Activated CD8-positive, alpha-beta memory T cell treated with anti-CD3 and anti-CD28 coated beads, Interleukin-2, amount 50 U/mL, for 24 hours (primary cell): ENCODE measurements at regions not wholly inside any gene's neighbourhood (a gene's known extent, or its start where the extent isn't known, plus 50 kb on each side); places are given as distances from the start of the nearest gene placed in this dataset.

Experiments
- DNase-seq: peaks from one replicate; pipeline ENCODE4 v3.0.0-alpha.2; 2020; ENCODE audit errors: extremely low read depth

DNA sequence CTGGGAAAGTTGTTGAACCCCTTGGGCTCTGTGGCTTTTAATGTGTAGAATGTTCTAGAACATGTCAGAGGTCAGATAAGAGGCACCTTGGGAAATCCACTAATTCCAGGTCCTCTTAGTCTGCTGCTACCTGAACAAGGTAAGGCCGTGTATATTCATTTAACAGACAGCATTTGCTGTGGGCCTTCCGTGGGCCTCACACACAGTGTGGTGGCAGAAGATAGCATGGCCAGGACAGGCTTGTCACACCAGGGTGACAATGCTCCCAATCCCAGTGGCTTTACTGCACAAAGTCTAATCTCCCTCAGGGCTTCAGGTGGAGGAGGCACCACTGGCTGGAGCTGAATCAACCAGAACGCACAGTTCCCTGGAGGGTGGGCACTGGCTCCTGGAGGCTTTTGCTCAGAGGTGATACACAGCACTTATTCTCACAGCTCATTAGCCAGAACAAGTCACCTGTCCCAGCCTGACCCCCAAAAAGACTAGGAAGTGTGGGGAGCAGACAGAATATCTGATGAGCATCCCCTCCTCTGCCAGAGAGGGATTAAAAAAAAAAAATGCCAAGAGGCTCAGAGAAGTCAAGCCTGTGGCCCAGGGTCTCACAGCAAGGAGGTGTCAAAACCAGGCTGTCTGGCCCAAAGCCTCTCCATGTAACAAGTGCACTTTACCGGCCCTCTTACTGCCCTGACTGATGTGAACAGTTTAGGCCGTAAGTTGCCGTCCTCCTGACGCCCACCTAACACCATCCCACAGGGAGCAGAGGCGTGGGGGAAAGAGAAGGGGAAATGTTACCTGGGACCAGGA, 216.9 kb upstream of the RAB6C start:
- DNase-seq = no peak

DNA sequence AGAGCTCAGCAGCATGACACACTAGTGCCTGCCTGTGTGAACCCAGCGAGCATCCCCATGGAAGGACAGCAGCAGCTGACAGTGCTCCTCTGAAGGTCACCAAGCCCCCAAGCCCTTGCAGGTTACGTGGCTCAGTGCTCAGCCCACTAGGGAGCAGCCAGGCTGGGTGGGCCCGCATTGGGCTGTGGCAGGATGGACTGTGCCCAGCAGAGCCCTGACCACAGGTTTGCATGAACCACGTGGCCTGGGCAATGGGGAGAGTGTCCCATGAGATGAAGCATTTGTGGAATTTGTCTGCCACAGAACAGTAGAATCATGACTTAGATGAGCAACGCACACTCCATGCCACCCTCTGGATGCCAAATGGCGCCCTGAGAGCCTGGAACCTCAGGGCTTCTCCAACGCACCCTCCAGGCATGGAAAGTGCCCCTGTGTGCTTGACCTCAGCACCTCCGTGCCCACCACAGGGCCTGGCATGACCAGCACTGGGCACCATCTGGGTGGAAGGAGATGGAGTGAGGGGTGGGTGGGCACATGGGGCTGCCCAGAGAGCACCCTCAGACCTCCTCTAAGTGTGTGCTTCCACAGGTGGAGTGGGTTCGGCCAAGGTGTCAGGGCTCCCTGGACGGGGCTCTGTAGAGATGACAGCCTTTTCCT, 216.1 kb upstream of the RAB6C start:
- no peak for DNase-seq

DNA sequence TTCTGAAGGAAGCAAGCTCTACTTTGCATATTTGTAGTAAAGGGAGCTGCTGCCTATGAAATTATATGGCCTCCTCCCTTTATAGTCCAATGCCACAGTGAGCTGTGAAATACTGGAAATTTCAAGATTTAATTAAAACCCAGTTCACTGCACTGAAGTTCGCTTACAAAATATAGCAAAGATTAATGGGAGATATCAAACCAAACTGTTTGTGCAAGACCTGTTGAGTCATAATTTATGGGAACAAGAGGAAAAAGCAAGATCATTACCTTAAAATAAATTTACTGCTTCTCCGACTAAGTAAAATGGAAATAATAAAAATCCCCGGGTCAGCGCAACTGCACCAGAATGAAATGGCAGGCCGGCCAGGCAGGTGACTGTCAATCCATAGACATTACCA, 215.5 kb upstream of the RAB6C start:
- no peak for DNase-seq

DNA sequence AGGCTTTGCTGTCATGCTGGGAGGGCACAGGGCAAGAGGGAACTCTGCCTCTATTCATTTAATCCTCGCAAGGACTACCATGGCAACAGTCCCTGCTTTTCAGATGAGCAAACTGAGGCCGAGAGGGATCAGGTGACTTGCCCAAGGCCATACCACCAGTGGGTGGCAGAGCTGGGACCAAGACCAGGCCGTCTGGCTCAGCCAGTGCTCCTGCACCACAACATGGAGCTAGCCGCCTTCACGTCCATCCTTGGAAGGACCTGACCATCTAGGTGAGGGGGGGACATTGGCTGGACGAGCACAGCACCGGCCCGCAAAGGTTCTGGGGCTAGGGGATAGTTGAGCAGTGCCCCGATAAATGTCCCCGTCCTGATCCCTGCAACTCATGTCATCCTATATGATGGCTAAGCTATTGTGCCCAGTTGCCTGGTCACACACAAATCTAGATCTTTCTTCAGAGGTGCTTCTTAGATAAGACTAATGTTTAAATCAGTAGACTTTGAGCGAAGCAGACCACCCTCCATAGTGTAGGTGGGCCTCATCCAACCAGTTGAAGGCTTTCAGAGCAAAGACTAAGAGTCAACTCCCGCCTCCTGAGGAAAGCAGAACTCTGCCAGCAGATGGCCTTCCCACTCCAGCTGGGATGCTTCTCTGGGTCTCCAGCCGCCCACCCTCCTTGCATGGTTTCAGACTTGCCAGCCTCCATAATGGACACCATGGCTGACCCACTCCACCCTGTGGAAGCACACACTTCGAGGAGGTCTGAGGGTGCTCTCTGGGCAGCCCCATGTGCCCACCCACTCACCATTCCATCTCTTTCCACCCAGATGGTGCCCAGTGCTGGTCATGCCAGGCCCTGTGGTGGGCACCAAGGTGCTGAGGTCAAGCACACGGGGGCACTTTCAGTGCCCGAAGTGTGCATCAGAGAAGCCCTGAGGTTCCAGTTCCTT, 214.8 kb upstream of the RAB6C start:
- no peak for DNase-seq

DNA sequence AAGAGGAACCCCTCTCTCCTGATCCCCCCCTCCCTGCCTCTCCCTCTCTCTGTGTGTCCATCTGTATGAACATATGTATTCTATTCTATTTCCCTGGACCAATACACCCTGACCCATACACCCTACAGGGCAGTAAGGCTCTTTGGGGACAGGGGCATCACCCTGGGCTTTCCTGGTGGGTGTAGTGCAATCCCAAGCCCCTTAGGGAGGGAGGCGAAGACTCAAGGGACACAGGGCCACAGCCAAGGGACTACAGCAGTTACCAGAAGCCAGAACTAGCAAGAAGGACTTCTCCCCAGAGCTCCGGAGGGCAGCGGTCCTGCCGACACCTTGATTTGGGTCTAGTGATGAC, 214.2 kb upstream of the RAB6C start:
- no peak for DNase-seq

DNA sequence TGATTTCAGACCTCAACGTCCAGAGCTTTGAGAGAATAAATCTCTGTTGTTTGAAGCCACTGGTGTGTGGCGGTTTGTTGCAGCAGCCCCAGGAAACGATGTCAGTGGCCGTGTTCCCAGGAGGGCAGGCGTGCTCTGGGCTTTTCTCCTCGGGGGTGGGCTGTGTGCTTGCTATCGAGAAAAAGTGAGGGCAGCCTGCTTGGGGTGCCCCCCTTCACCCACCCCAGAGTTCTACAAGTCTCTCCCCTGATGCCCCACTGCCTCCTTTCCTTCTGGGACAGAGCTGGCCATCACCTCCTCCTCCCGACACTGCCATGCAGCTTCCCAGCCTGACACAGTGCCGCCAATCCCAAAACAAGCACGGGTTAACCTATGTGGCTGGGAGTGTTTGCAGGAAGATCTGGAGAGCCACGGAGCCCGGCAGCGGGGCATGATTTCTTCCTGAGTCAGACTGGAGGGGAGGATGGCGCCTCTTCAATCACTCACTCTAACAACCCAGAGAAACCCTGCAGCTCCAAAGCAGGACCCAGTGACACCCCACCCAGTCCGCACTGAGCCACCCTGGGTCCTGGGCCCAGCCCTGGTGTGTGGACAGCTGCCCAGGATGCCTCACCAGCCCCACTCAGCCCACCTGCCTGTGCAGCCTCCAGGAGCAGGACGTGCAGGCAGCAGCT, 213.7 kb upstream of the RAB6C start:
- no peak for DNase-seq

DNA sequence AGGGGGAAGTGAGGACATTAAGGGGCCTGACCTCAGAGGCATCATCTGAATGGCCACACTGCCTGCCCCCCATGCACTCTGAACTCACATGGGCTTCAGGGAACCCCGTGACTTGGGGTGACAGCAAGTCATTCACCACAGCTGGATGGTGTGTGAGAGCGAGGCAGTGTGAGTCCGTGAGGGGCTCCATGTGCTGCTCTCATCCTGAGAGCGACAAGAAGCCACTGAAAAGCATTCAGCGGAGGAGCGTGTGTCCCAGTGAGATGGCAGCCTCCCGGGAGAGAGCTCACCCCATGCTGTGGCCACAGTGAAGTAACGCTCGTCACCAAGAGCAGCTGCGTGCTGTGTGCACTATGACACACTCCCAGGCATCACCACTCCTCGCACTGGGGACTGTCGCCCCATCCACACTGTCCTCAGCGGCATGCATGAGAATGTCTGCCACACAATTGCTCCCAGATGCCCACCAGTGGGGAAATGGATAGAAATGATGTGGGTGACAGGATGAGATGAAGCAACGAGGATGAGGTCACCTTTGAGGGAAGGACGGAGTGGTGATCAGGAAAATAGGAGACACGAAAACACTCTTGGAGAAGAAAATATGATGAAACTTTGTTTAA, 213.0 kb upstream of the RAB6C start:
- DNase-seq = no peak

DNA sequence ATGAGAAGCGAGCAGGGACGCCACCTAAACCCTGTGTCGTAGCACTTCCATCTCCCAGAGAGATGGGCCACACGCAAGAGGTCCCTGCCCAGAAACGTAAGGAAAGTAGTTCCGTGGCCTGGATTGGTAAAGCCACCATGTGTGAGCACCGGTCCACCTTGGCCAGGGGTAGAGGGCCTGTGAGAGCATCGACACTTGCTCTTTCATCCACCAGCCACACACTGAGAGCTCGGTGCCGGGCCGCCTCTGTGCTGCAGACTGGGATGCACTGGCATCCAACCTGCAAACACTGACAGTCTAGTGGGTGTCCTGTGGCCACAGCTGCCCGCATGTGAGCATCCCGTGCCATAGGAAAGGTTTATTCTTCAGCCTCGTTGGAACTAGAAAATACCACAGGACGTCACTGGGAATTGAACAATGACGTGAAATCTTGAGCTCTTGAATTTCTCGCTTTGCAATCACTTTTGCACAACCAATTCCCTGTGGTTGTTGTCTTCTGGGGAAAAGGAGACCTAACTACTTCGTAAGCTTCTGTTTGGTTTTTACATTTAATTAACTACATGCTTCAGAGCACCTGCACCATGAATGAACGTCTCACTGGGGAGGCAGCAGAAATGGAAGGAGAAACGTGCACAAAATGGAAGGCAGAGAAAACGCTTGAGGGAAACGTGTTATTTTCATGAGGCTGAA, 212.0 kb upstream of the RAB6C start:
- DNase-seq = no peak

DNA sequence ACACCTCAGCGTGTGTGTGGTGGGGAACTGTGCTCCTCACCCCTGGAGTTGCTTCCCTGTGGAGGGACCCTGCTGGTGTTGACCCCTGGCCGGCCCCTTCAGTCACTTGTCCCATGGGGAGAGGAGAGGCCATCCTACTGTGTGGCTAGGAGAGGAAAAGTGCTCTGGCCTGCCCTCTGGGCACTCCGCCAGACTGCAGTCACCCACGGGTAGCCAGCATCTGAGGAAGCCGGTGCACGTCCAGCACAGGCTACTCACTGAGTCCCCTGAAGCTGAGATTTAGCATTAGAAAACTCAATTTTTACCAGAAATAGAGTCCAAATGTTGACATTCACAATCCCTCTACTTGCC, 211.5 kb upstream of the RAB6C start:
- DNase-seq = no peak

DNA sequence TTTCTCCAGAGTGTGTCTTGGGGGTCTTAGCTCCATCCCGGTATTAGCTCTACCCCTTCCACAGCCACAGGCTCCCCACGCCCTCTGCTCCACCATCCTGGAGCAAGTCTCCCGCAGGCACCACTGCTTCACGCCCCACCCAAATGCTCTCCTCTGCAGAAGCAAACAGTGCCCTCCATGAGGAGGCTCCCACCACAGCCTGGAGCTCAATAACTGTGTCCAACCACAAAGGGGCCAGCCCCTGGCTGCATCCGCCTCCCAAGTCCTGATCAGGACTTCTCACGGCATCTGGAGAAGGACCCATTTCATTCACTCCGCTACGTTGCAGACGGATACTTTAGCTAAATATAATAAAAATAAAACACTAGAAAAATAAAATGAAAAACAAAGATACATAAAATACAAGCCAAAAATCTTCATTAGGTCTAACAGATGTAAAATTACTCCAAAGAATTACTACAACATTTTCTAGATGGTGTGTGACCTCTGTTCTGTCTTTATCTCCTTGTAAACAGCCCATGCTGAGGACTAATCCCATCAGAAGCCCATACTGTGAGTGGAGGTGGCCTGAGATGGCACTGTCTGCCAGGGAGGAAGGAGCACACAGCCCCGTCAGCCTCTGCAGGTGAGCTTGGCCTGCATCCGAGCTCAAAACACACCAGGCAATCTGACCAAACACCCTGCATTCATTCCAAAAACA, 210.8 kb upstream of the RAB6C start:
- no peak for DNase-seq

DNA sequence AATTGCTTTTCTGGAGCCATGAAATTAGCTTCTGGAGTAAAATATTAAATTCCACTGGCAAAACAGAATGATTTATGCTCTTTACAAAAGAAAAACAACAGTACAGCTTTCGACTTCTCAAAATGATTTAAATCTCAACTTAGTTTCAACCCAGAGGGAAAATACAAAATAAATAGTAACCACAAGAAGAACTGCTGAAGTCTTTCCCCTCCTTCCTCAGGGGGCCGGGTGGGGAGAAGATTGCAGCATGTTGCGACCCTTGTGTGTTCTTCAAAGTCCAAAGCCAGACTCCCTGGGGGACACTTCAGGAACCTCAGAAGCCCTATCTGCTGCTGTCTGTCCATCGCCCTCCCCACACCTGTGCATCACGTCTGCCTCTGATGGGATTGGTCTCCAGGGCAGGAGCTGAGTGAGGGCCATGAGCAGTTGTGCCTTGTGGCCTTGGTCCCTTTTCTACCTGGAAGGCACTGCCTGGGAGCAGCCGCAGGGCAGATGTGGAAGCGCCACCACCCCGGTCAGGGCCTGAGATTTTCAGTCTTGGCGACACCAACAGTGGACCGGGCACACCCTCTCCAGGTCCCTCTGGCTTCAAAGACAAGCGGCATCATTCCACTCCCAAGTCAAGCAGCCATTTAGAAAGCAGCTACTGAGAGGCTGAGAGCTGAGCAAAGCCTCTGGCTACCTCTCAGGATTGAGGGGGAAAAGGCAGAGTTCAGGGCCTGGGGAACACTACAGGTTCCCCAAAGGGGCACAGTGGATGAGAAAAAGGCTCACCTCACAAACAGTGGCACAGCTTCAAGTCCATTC, 210.1 kb upstream of the RAB6C start:
- no peak for DNase-seq

DNA sequence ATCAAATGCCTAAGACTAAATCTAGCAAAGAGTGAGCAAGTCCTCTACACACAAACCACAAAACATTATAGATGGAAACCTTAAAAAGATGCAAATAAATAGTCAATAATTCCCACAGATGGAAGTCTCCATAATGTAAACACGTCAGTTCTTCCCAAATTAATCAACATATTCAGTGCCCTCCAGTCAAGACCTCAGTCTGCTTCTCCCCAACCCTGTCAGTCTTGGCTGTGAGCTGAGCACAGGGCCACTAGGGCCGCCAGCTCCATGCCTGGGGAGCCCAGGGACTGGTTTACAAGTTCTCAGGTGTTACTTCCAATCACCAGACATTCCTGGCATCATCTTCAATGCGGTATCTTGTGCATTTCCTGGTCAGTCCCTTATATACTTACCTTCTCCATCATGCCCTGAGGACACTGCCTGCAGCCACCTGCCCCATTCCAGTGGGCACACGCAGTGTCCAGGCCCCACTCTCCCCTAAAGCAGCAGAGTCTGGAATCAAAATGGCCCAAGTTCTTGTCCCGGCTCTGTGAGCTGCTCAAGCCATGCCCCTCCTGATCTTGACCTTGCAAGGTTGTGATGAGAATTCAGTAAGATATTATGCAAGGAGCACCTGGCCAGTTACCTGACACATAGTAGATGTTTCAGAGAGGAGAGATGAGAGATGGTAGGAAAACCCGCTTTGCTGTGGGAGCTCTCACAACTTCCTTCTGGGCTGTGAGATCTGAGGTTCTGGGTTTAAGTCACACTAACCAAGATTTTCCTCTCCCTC, 207.9 kb upstream of the RAB6C start:
- DNase-seq = no peak

DNA sequence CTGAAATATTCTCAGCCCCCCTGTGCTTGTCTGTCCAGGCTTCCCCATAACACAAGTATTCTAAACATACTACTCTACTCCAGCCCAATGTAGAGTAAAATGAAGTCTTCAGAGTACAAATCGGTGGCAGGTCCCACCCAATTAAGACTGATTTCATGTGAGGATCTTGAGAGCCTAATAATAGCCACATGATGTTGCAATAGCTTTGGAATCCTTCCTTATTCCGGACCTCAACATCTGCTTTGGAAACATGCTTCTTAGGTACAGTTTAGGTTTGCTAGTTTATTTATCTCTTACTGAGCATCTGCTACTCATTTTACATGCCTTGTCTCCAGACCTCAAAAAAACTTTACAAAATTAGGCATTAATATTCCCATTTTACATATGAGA, 207.3 kb upstream of the RAB6C start:
- DNase-seq = no peak

DNA sequence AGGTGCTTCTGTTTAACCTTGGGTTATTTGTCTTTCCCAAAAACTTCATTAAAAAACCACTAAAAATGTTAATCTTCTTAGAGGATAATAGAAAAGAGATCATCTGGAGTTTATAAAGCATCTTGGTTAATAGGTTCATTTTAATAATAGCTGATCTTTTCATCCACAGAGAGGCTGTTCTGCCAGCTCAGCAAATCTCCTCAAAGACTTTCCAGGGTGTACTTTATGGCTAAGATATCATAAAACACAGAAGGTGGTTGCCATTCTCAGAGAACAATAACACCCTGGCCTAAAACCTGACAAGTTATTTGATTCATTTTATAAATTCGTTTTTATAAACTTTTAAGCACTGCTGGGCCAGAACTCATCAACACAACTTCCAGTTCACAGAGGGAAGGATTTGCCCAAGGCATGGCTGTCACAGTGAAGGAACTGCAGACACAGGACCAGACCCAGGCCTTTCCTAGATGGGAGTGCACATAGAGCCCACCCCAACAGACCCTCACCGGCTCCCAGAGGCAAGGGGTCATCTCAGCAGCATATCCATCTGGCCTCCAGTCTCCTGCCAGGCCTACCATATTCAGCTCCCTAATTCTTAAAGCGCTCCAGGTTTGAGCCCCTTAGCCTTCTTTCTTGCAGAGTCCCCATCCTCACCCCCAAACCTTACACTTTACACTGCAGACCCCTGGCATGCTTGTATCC, 203.4 kb upstream of the RAB6C start:
- DNase-seq = no peak

DNA sequence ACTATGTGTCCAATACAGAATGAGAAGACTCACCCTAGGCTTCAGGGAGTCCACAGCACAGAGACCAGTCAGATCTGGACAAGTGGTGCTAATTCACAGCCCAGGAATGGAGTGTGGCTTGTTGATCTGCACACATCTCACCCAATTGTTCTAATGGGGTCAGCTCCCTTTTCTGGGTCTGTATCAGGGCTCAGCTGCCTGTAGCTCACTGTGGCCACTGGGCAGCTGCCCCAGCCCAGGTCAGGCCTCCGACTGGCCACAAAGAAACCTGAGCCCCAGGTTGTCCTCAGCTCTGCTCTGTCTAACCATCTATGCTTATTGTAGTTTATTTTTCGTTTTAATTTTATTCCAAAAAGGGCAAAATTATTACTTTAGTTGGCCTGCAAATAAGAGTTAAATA, 202.3 kb upstream of the RAB6C start:
- DNase-seq = no peak

DNA sequence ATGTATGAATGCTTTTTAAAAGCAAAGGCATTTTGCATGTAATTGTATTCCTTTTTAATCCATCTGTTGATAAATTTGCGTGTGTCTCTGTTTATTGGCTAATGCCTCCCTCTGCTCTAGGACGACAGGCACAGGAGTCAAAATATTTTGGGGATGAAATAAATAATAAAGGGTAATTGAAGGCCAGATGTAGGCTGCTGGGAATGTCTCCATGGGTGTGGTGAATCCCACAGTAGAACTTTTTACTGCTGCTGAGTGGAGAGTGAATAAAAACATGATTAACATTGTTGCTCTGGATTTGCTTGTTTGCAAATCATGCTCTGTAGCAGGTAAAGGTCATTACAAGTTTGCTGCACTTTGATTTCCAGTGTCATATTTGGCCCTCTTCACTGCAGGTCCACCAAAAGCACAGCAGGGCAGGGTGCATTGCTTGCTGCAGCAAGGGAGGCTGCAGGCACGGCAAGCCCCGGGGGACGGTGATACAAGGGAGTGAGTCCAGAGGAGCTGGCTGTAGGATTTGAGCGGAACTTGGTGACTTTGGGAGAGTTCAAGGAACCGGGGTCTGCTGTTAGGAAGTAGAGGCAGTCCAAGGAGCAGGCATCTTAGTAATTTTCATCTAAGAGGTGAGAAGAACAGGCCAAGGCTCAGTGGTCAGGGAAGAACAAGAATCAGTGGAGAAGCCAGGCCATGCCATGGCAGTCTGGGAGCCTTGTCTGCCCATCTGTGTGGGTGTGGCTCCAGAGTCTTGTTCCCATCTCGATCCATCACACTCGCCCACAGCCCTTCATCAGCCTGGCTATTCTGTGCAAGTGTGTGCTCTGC, 201.5 kb upstream of the RAB6C start:
- DNase-seq = no peak

DNA sequence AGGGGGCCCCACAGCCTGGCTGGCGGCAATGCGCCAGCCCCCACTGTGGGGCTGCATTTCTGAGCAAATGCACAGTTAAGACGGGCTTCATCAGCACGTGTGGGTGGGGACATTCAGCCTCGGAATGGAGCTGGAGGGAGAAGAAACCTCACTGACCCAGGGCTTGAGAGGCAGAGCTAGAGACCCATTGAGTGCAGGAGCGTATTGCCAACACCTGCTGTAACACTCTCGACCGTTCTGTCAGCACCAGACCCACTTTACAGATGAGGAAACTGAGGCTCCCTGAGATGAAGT, 200.9 kb upstream of the RAB6C start:
- no peak for DNase-seq

DNA sequence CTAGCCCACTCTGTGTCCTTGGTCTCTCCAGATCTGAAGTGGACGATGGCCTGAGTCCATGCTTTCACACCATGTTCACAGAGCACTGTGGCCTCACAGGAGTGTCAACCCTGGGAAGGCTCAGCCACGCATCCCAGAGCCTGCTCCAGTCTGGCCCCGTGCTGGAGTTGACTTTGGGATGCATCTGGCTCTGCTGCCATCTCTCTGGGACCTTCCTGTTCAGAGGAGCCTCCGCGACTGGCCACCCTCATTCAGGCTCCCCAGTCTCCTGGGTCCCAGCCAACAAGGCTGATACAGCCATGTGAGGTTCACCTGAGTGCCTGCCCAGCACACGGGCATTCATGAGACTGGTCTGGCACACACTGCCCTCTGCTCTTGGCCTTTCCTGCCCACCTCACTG, 199.7 kb upstream of the RAB6C start:
- no peak for DNase-seq
